ENCODE measurements at regions not wholly inside any gene's neighbourhood (a gene's known extent, or its start where the extent isn't known, plus 50 kb on each side); places are given as distances from the start of the nearest gene placed in this dataset.
"Not testable (repeated sequence)": the region's sequence is repeated elsewhere in the genome, so short reads cannot be mapped to it uniquely, and the experiment has no call there.

GRCh38 chr6:11404081-11404480, 133.5 kb upstream of the TMEM170B start:
- DNase-seq = no peak

GRCh38 chr6:11403035-11403601, 134.4 kb upstream of the TMEM170B start:
- DNase-seq = no peak

GRCh38 chr6:11402581-11402980, 135.0 kb upstream of the TMEM170B start:
- DNase-seq = not testable (repeated sequence)

GRCh38 chr6:11401954-11402353, 135.6 kb upstream of the TMEM170B start:
- not testable (repeated sequence) for DNase-seq

GRCh38 chr6:11398451-11399326, 138.9 kb upstream of the TMEM170B start:
- no peak for DNase-seq

GRCh38 chr6:11397622-11398450, 139.7 kb upstream of the TMEM170B start:
- DNase-seq = no peak

- DNase-seq = no peak
Measured at GRCh38 chr6:11396860-11397259, 140.7 kb upstream of the TMEM170B start.

GRCh38 chr6:11393713-11394627, 143.6 kb upstream of the TMEM170B start:
- DNase-seq = no peak

GRCh38 chr6:11392778-11393507, 144.6 kb upstream of the TMEM170B start:
- no peak for DNase-seq

- DNase-seq = no peak
Measured at GRCh38 chr6:11391934-11392777, 145.4 kb upstream of the TMEM170B start.

GRCh38 chr6:11389977-11390376, 147.6 kb upstream of the TMEM170B start:
- no peak for DNase-seq

- DNase-seq = no peak
Measured at GRCh38 chr6:11388983-11389944, 148.3 kb upstream of the TMEM170B start.

- no peak for DNase-seq
Measured at GRCh38 chr6:11387707-11388430, 149.7 kb upstream of the TMEM170B start.

GRCh38 chr6:11386726-11387125, 150.8 kb upstream of the TMEM170B start:
- DNase-seq = no peak

- DNase-seq = no peak
Measured at GRCh38 chr6:11386323-11386722, 151.2 kb upstream of the TMEM170B start.

- no peak for DNase-seq
Measured at GRCh38 chr6:11384531-11385309, 152.3 kb upstream of the NEDD9 start.

- DNase-seq = no peak
Measured at GRCh38 chr6:11381801-11382513, 149.5 kb upstream of the NEDD9 start.

Measured in hindlimb muscle (tissue), 1 donor.